ENCODE measurements at regions not wholly inside any gene's neighbourhood (a gene's known extent, or its start where the extent isn't known, plus 50 kb on each side); places are given as distances from the start of the nearest gene placed in this dataset.

- TF ChIP-seq TCF3 (IDR thresholded peaks at IDR 0.05; ENCODE audit: borderline replicate concordance, insufficient read depth, low read depth, low read length) = no peak
- TF ChIP-seq CUX1 (IDR thresholded peaks at IDR 0.05; ENCODE audit: insufficient replicate concordance, low read depth, low read length) = no peak
- no peak for TF ChIP-seq MTA3 (IDR thresholded peaks at IDR 0.05; ENCODE audit: borderline replicate concordance, low read length)
- TF ChIP-seq EGR1 (IDR thresholded peaks at IDR 0.05; ENCODE audit: borderline replicate concordance in 1 of 2, low read depth in 2 of 2, low read length in 2 of 2) = no peak
- TF ChIP-seq ZNF592 (IDR thresholded peaks at IDR 0.05) = no peak
- TF ChIP-seq SREBF2 (IDR thresholded peaks at IDR 0.05; ENCODE audit: low read length) = no peak
These were observed 246.9 kb upstream of the DACH1 start (continued) for GRCh38 chr13:72113931-72114330.
